Esophagus squamous epithelium (tissue), 5 donors: ENCODE measurements at regions not wholly inside any gene's neighbourhood (a gene's known extent, or its start where the extent isn't known, plus 50 kb on each side); places are given as distances from the start of the nearest gene placed in this dataset.

Experiments used
- DNase-seq: peaks from one replicate; lab custom pipeline; 2025; lab: John Stamatoyannopoulos, UW
- H3K27ac ChIP-seq, 4 donors: fragments of 200-600 bp; sonication (generic); one replicate each; pipeline ENCODE4 v1.5.1; 2016 to 2019; ENCODE audit warnings: mild to moderate bottlenecking in 1 of 4
- H3K27me3 ChIP-seq, 4 donors: fragments of 200-600 bp; sonication (generic); 1 replicate in 3 of 4; 2 replicates in 1 of 4; pipeline versions ENCODE4 v1.5.1 to v1.6.0; 2017 to 2021; ENCODE audit warnings: antibody characterized with exemption in 1 of 4
- H3K36me3 ChIP-seq, 3 donors: fragments of 200-600 bp; sonication (generic); one replicate each; pipeline ENCODE4 v1.5.1; 2016 to 2019
- H3K4me1 ChIP-seq, 3 donors: fragments of 200-600 bp; sonication (generic); one replicate each; pipeline ENCODE4 v1.5.1; 2017 to 2019
- H3K4me3 ChIP-seq, 4 donors: fragments of 200-600 bp; sonication (generic); 1 replicate in 3 of 4; 2 replicates in 1 of 4; pipeline ENCODE4 v1.5.1; 2016 to 2019; ENCODE audit warnings: mild to moderate bottlenecking in 2 of 4, moderate library complexity in 1 of 4
- H3K9me3 ChIP-seq, 3 donors: fragments of 200-600 bp; sonication (generic); one replicate each; pipeline ENCODE4 v1.5.1; 2016 to 2019
- CTCF ChIP-seq, 6 experiments: fragments of 450-650 bp in 4 of 6; fragments of 200-600 bp in 2 of 6; sonication (generic) in 2 of 6; IDR thresholded peaks; one replicate each; pipeline ENCODE4 v1.5.1; 2016 to 2019; ENCODE audit warnings: antibody characterized with exemption in 6 of 6, mild to moderate bottlenecking in 4 of 6, moderate library complexity in 4 of 6
- POLR2A ChIP-seq, 4 donors: fragments of 450-650 bp; IDR thresholded peaks; one replicate each; pipeline ENCODE4 v1.6.1; 2017; ENCODE audit warnings: antibody characterized with exemption in 4 of 4, mild to moderate bottlenecking in 4 of 4, moderate library complexity in 3 of 4
- WGBS, 2 donors: methylation state at CpG; one replicate each; pipeline ENCODE4 v1.1.5; 2018; 5-methylcytosine and 5-hydroxymethylcytosine counted together
- intact Hi-C: fragments of 100-400 bp; cut with DNase I; formaldehyde crosslinking; loops from one replicate; pipeline ENCODE4 v1.15.0; 2022
- donor health status: DM: yes; HTN: yes; CAD: no.

DNA sequence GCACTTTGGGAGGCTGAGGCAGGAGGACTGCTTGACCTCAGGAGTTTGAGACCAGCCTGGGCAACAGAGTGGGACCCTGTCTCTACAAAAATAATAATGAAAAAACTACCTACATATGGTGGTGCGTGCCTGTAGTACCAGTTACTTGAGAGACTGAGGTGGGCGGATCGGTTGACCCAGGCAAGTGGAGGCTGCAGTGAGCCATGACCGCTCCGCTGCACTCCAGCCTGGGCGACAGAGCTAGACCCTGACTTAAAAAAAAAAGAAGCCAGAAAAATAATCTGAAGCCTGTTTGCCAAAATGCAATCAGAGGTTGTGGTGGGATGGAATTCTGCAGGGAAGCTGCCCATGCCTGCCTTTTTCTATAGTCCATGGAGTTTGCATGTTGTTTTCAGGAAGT is 50.4 kb upstream of the GGTA1 start:
- Histone ChIP-seq H3K4me1 (peaks cover 7 to 40% (median 18%) of the 10 kb centered on the region in 3 donors), H3K4me3 (peak overlapping the region in 3 of 4 donors; percentile 3 to 57 (median 37)), H3K27ac (no peak overlapping the region), H3K9me3 (no peaks in the 10 kb centered on the region), H3K27me3 (no peaks in the 10 kb centered on the region), H3K36me3 (no peaks in the 10 kb centered on the region)
- 75 to 78% methylated on average over 6 of the region's 6 CpGs for WGBS, 2 donors
- TF ChIP-seq CTCF (IDR thresholded peaks at IDR 0.05) (no peak), POLR2A (IDR thresholded peaks at IDR 0.05) (no peak)
- no peak for DNase-seq
- intact Hi-C loops = loop anchor here (5.0 kb wide), 3 partner anchors 47 to 442 kb away; no protein-coding TSS in a partner anchor

- intact Hi-C loops = loop anchor here (5.0 kb wide), 3 partner anchors 46 to 441 kb away; no protein-coding TSS in a partner anchor
- Histone ChIP-seq H3K4me1 (peaks cover 7 to 37% (median 15%) of the 10 kb centered on the region in 3 donors), H3K9me3 (no peaks in the 10 kb centered on the region), H3K27ac (peak overlapping the region in 3 of 4 donors; percentile 6 to 37 (median 7)), H3K4me3 (peak overlapping the region; percentile 3 to 57 (median 34)), H3K36me3 (no peaks in the 10 kb centered on the region), H3K27me3 (no peaks in the 10 kb centered on the region)
- no peak for DNase-seq
- TF ChIP-seq POLR2A (IDR thresholded peaks at IDR 0.05) (no peak), CTCF (IDR thresholded peaks at IDR 0.05) (peak; percentile 89 to 98 (median 96))
- 38 to 42% methylated on average over 10 to 12 of the region's 40 CpGs for WGBS, 2 donors
Measured at GRCh38 chr9:121550569-121551512, 51.2 kb upstream of the GGTA1 start.

GRCh38 chr9:121551985-121552753 is 52.5 kb upstream of the GGTA1 start:
- no peak for TF ChIP-seq POLR2A (IDR thresholded peaks at IDR 0.05)
- no peak for TF ChIP-seq CTCF (IDR thresholded peaks at IDR 0.05)
- 63 to 71% methylated on average over 8 to 9 of the region's 9 CpGs for WGBS, 2 donors
- no peak for DNase-seq
- Histone ChIP-seq H3K27ac (no peak overlapping the region), H3K27me3 (no peaks in the 10 kb centered on the region), H3K4me3 (no peak overlapping the region), H3K9me3 (no peaks in the 10 kb centered on the region), H3K4me1 (peaks cover 14 to 41% (median 25%) of the 10 kb centered on the region in 3 donors), H3K36me3 (no peaks in the 10 kb centered on the region)
- intact Hi-C loops = loop anchor here (5.0 kb wide), 3 partner anchors 45 to 440 kb away; no protein-coding TSS in a partner anchor

- DNase-seq = no peak
- intact Hi-C loops = no loop called here
Measured at GRCh38 chr9:121556082-121556481, 56.4 kb upstream of the GGTA1 start.

More at GRCh38 chr9:121556082-121556481, 56.4 kb upstream of the GGTA1 start:
- peak overlapping the region in 3 of 4 donors; percentile 26 to 73 (median 38) for H3K27ac ChIP-seq
- H3K36me3 ChIP-seq = no peaks in the 10 kb centered on the region
- no peaks in the 10 kb centered on the region for H3K27me3 ChIP-seq
- H3K4me1 ChIP-seq = peaks cover 18 to 49% (median 31%) of the 10 kb centered on the region in 3 donors
- no peak for TF ChIP-seq POLR2A (IDR thresholded peaks at IDR 0.05)
- TF ChIP-seq CTCF (IDR thresholded peaks at IDR 0.05) = no peak
- WGBS, 2 donors = 54 to 55% methylated on average over 3 of the region's 3 CpGs
- no peaks in the 10 kb centered on the region for H3K9me3 ChIP-seq
- no peak overlapping the region for H3K4me3 ChIP-seq
